ENCODE measurements at regions not wholly inside any gene's neighbourhood (a gene's known extent, or its start where the extent isn't known, plus 50 kb on each side); places are given as distances from the start of the nearest gene placed in this dataset.

GRCh38 chr9:1115370-1115769 lies 65.2 kb downstream of the DMRT2 start:
- TF ChIP-seq, protein P1, sequence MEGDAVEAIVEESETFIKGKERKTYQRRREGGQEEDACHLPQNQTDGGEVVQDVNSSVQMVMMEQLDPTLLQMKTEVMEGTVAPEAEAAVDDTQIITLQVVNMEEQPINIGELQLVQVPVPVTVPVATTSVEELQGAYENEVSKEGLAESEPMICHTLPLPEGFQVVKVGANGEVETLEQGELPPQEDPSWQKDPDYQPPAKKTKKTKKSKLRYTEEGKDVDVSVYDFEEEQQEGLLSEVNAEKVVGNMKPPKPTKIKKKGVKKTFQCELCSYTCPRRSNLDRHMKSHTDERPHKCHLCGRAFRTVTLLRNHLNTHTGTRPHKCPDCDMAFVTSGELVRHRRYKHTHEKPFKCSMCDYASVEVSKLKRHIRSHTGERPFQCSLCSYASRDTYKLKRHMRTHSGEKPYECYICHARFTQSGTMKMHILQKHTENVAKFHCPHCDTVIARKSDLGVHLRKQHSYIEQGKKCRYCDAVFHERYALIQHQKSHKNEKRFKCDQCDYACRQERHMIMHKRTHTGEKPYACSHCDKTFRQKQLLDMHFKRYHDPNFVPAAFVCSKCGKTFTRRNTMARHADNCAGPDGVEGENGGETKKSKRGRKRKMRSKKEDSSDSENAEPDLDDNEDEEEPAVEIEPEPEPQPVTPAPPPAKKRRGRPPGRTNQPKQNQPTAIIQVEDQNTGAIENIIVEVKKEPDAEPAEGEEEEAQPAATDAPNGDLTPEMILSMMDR (IDR thresholded peaks at IDR 0.05 in 4 of 5, conservative IDR thresholded peaks at IDR 0.05 in 1 of 5), result no peak
- TF ChIP-seq POLR2A (IDR thresholded peaks at IDR 0.05), result no peak
